ENCODE measurements at regions not wholly inside any gene's neighbourhood (a gene's known extent, or its start where the extent isn't known, plus 50 kb on each side); places are given as distances from the start of the nearest gene placed in this dataset.
"Not testable (repeated sequence)": the region's sequence is repeated elsewhere in the genome, so short reads cannot be mapped to it uniquely, and the experiment has no call there.

DNA sequence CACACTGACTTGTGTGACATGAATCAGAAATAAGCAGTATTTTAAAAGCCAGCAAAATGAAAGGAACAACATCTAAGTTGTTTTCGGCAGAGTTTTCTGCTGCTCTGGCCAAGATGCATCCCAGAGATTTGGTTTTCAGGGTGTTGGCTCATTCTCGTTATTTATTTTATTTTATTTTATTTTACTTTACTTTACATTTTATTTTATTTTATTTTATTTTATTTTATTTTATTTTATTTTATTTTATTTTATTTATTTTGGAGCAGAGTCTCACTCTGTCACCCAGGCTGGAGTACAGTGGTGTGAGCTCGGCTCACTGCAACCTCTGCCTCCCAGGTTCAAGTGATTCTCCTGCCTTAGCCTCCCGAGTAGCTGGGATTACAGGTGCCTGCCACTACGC lies 64.5 kb upstream of the CEP85L start:
- H3K27me3 ChIP-seq (ENCODE audit: control insufficient read depth, insufficient read depth, low read length); H3K36me3 ChIP-seq (ENCODE audit: control insufficient read depth, insufficient read depth, low read length); H3K9me3 ChIP-seq (ENCODE audit: control insufficient read depth, low read length); H3K4me3 ChIP-seq (ENCODE audit: low read length); H3K4me1 ChIP-seq (ENCODE audit: control insufficient read depth, insufficient read depth, low read length); H3K9ac ChIP-seq (ENCODE audit: low read length): not testable (repeated sequence)

GRCh38 chr6:118715376-118715775 lies 64.0 kb upstream of the CEP85L start:
- Histone ChIP-seq H3K36me3 (ENCODE audit: control insufficient read depth, insufficient read depth, low read length) (no peaks in the 10 kb centered on the region), H3K9me3 (ENCODE audit: control insufficient read depth, low read length) (no peaks in the 10 kb centered on the region), H3K9ac (ENCODE audit: low read length) (no peak overlapping the region), H3K4me1 (ENCODE audit: control insufficient read depth, insufficient read depth, low read length) (peaks cover under 1% of the 10 kb centered on the region), H3K27me3 (ENCODE audit: control insufficient read depth, insufficient read depth, low read length) (no peaks in the 10 kb centered on the region), H3K4me3 (ENCODE audit: low read length) (no peak overlapping the region)

- Histone ChIP-seq H3K4me3 (ENCODE audit: low read length) (no peak overlapping the region), H3K4me1 (ENCODE audit: control insufficient read depth, insufficient read depth, low read length) (peaks cover 6% of the 10 kb centered on the region), H3K9me3 (ENCODE audit: control insufficient read depth, low read length) (no peaks in the 10 kb centered on the region), H3K9ac (ENCODE audit: low read length) (no peak overlapping the region), H3K27me3 (ENCODE audit: control insufficient read depth, insufficient read depth, low read length) (no peaks in the 10 kb centered on the region), H3K36me3 (ENCODE audit: control insufficient read depth, insufficient read depth, low read length) (no peaks in the 10 kb centered on the region)
These were observed 63.4 kb upstream of the CEP85L start for GRCh38 chr6:118714756-118715155.

GRCh38 chr6:118712969-118713368 lies 61.6 kb upstream of the CEP85L start:
- H3K4me3 ChIP-seq (ENCODE audit: low read length) = no peak overlapping the region
- H3K9me3 ChIP-seq (ENCODE audit: control insufficient read depth, low read length) = no peaks in the 10 kb centered on the region
- H3K4me1 ChIP-seq (ENCODE audit: control insufficient read depth, insufficient read depth, low read length) = peaks cover 16% of the 10 kb centered on the region
- H3K9ac ChIP-seq (ENCODE audit: low read length) = no peak overlapping the region
- no peaks in the 10 kb centered on the region for H3K36me3 ChIP-seq (ENCODE audit: control insufficient read depth, insufficient read depth, low read length)
- H3K27me3 ChIP-seq (ENCODE audit: control insufficient read depth, insufficient read depth, low read length) = no peaks in the 10 kb centered on the region

DNA sequence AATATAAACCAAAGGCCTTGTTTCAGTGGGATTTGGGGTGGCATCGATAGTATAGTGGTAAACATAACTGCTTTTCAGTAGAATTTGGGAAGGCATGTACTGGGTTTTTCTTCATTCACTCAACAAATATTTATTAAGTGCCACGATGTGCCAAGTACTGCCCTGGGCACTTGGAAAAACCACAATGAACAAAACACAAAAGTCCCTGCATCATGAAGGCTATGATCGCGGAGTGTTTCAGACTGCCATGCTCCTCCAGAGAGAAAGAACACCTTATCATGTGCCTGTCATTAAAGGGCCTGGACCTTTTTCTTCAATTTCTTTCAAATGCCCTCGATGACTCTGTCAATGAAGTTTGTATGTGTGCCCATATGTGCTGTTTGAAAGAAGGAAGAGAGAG lies 59.2 kb upstream of the CEP85L start:
- Histone ChIP-seq H3K4me3 (ENCODE audit: low read length) (no peak overlapping the region), H3K36me3 (ENCODE audit: control insufficient read depth, insufficient read depth, low read length) (no peaks in the 10 kb centered on the region), H3K9me3 (ENCODE audit: control insufficient read depth, low read length) (no peaks in the 10 kb centered on the region), H3K9ac (ENCODE audit: low read length) (no peak overlapping the region), H3K27me3 (ENCODE audit: control insufficient read depth, insufficient read depth, low read length) (no peaks in the 10 kb centered on the region), H3K4me1 (ENCODE audit: control insufficient read depth, insufficient read depth, low read length) (peaks cover 16% of the 10 kb centered on the region)

DNA sequence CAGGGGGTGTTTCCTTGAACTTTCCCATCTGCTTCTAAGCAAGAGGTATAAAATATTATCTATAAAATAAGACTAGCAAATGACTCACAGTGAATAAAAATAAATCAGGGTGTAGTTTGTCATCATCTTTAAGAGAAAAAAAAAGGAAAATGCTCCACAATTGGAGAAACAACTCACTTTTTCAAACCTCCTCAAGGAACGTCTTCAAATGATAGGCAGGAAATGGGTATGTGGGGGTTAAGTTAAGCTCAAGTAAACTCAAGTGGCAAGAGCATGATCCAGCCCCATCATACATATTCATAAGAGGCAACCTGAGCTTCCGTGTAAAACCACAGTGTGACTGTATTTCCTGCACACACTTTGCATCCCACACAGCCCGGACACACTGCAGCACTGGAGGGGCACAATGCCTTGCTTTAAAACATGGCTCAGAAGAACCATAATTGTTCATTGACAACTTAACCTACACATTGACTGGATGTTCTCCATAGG lies 58.5 kb upstream of the CEP85L start:
- H3K4me3 ChIP-seq (ENCODE audit: low read length) = peak overlapping the region; percentile 53

DNA sequence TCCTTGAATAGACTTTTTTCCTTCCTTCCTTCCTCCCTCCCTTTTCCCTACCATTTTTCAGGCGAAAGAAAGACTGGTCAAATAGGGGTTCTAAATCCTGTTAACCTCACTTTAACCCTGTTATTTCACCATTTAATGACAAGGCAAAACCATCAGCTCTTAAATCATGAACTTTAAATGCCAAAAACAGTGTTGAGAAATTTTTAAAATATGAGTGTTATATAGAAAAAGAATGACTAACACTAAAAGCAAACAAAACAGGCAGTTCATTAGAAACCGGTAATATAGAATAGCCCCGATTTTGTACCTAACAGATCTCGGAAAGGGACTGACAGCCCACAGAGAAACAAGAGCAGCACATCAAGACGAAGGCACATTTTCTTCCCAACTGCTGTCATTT lies 57.4 kb upstream of the CEP85L start:
- H3K9ac ChIP-seq (ENCODE audit: low read length) = peak overlapping the region; percentile 49
- no peaks in the 10 kb centered on the region for H3K36me3 ChIP-seq (ENCODE audit: control insufficient read depth, insufficient read depth, low read length)
- no peaks in the 10 kb centered on the region for H3K27me3 ChIP-seq (ENCODE audit: control insufficient read depth, insufficient read depth, low read length)
- H3K9me3 ChIP-seq (ENCODE audit: control insufficient read depth, low read length) = no peaks in the 10 kb centered on the region
- peak overlapping the region; percentile 53 for H3K4me3 ChIP-seq (ENCODE audit: low read length)
- H3K4me1 ChIP-seq (ENCODE audit: control insufficient read depth, insufficient read depth, low read length) = peaks cover 16% of the 10 kb centered on the region

More for the DNA sequence above, 58.5 kb upstream of the CEP85L start:
- peaks cover 16% of the 10 kb centered on the region for H3K4me1 ChIP-seq (ENCODE audit: control insufficient read depth, insufficient read depth, low read length)
- H3K27me3 ChIP-seq (ENCODE audit: control insufficient read depth, insufficient read depth, low read length) = no peaks in the 10 kb centered on the region
- H3K9me3 ChIP-seq (ENCODE audit: control insufficient read depth, low read length) = no peaks in the 10 kb centered on the region
- H3K9ac ChIP-seq (ENCODE audit: low read length) = peak overlapping the region; percentile 38
- no peaks in the 10 kb centered on the region for H3K36me3 ChIP-seq (ENCODE audit: control insufficient read depth, insufficient read depth, low read length)

DNA sequence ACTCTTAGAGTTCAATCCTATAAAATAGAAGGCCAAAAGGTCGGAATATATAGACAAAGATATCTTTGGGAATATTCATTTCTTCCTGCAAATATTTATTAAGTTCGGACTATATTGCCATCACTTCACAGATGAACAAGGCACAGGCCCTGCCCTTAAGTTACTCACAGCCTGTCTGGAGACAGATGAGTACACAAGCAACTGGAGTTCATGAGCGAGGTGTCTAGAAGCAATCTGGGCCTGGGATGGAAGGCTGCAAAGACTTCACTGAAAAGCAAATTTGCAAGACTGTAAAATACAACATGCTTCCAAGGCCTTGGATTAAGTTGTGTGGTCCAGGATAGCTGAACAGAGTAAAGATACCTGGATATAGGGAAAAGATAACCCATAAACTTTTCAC lies 56.7 kb upstream of the CEP85L start:
- H3K9ac ChIP-seq (ENCODE audit: low read length) = no peak overlapping the region
- H3K4me3 ChIP-seq (ENCODE audit: low read length) = no peak overlapping the region
- H3K9me3 ChIP-seq (ENCODE audit: control insufficient read depth, low read length) = no peaks in the 10 kb centered on the region
- peaks cover 16% of the 10 kb centered on the region for H3K4me1 ChIP-seq (ENCODE audit: control insufficient read depth, insufficient read depth, low read length)
- H3K36me3 ChIP-seq (ENCODE audit: control insufficient read depth, insufficient read depth, low read length) = no peaks in the 10 kb centered on the region
- no peaks in the 10 kb centered on the region for H3K27me3 ChIP-seq (ENCODE audit: control insufficient read depth, insufficient read depth, low read length)

DNA sequence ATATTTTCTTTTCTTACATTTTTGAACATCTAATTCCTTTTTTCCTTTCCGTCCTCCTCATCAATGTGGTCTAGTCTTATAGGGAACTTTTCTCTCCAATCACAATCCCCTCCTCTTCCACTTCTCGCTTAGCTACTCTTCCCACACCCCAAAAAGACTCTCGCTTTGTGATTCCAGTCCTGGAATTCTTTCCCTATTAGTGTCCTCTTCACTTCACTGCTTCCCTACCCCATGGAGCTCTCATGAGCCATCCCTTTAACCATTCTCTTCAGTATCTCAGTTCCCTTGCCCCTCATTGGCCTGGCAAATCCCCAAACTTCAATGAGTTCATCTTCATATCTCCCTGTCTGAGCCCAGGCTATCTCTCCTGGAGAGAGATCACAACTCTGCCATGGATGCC lies 55.3 kb upstream of the CEP85L start:
- Histone ChIP-seq H3K27me3 (ENCODE audit: control insufficient read depth, insufficient read depth, low read length) (no peaks in the 10 kb centered on the region), H3K9ac (ENCODE audit: low read length) (no peak overlapping the region)

GRCh38 chr6:118705544-118706491 lies 54.4 kb upstream of the CEP85L start:
- no peaks in the 10 kb centered on the region for H3K27me3 ChIP-seq (ENCODE audit: control insufficient read depth, insufficient read depth, low read length)
- peaks cover 16% of the 10 kb centered on the region for H3K4me1 ChIP-seq (ENCODE audit: control insufficient read depth, insufficient read depth, low read length)
- no peak overlapping the region for H3K9ac ChIP-seq (ENCODE audit: low read length)
- no peaks in the 10 kb centered on the region for H3K9me3 ChIP-seq (ENCODE audit: control insufficient read depth, low read length)
- H3K4me3 ChIP-seq (ENCODE audit: low read length) = no peak overlapping the region
- H3K36me3 ChIP-seq (ENCODE audit: control insufficient read depth, insufficient read depth, low read length) = no peaks in the 10 kb centered on the region

More for the DNA sequence above, 55.3 kb upstream of the CEP85L start:
- Histone ChIP-seq H3K4me3 (ENCODE audit: low read length) (no peak overlapping the region), H3K9me3 (ENCODE audit: control insufficient read depth, low read length) (no peaks in the 10 kb centered on the region), H3K36me3 (ENCODE audit: control insufficient read depth, insufficient read depth, low read length) (no peaks in the 10 kb centered on the region), H3K4me1 (ENCODE audit: control insufficient read depth, insufficient read depth, low read length) (peaks cover 16% of the 10 kb centered on the region)

GRCh38 chr6:118704915-118705314 lies 53.5 kb upstream of the CEP85L start:
- H3K36me3 ChIP-seq (ENCODE audit: control insufficient read depth, insufficient read depth, low read length) = no peaks in the 10 kb centered on the region
- H3K9me3 ChIP-seq (ENCODE audit: control insufficient read depth, low read length) = no peaks in the 10 kb centered on the region
- H3K4me1 ChIP-seq (ENCODE audit: control insufficient read depth, insufficient read depth, low read length) = peaks cover 11% of the 10 kb centered on the region
- H3K4me3 ChIP-seq (ENCODE audit: low read length) = no peak overlapping the region
- no peak overlapping the region for H3K9ac ChIP-seq (ENCODE audit: low read length)
- H3K27me3 ChIP-seq (ENCODE audit: control insufficient read depth, insufficient read depth, low read length) = no peaks in the 10 kb centered on the region

GRCh38 chr6:118701260-118701659 lies 49.9 kb upstream of the CEP85L start:
- not testable (repeated sequence) for H3K4me3 ChIP-seq (ENCODE audit: low read length); H3K4me1 ChIP-seq (ENCODE audit: control insufficient read depth, insufficient read depth, low read length); H3K36me3 ChIP-seq (ENCODE audit: control insufficient read depth, insufficient read depth, low read length); H3K27me3 ChIP-seq (ENCODE audit: control insufficient read depth, insufficient read depth, low read length); H3K9me3 ChIP-seq (ENCODE audit: control insufficient read depth, low read length); H3K9ac ChIP-seq (ENCODE audit: low read length)

Data from mucosa of stomach (tissue), 1 donor.